ENCODE measurements at regions not wholly inside any gene's neighbourhood (a gene's known extent, or its start where the extent isn't known, plus 50 kb on each side); places are given as distances from the start of the nearest gene placed in this dataset.
"Not testable (repeated sequence)": the region's sequence is repeated elsewhere in the genome, so short reads cannot be mapped to it uniquely, and the experiment has no call there.

- DNase-seq (ENCODE audit: low read depth), result no peak
These were observed 924.4 kb upstream of the NXPH2 start for GRCh38 chr2:139704606-139705005.

- DNase-seq (ENCODE audit: low read depth), result no peak
These were observed 914.1 kb upstream of the NXPH2 start for GRCh38 chr2:139694327-139694726.

GRCh38 chr2:139686205-139686604 lies 906.0 kb upstream of the NXPH2 start:
- no peak for DNase-seq (ENCODE audit: low read depth)

GRCh38 chr2:139685090-139685983 lies 905.1 kb upstream of the NXPH2 start:
- no peak for DNase-seq (ENCODE audit: low read depth)

GRCh38 chr2:139684286-139684860 lies 904.2 kb upstream of the NXPH2 start:
- DNase-seq (ENCODE audit: low read depth), result no peak

GRCh38 chr2:139674577-139674976 lies 894.4 kb upstream of the NXPH2 start:
- DNase-seq (ENCODE audit: low read depth), result no peak

GRCh38 chr2:139673447-139673846 lies 893.3 kb upstream of the NXPH2 start:
- DNase-seq (ENCODE audit: low read depth), result not testable (repeated sequence)

- no peak for DNase-seq (ENCODE audit: low read depth)
These were observed 889.5 kb upstream of the NXPH2 start for GRCh38 chr2:139669675-139670074.

- DNase-seq (ENCODE audit: low read depth), result no peak
These were observed 872.2 kb upstream of the NXPH2 start for GRCh38 chr2:139652385-139652784.

- DNase-seq (ENCODE audit: low read depth), result no peak
These were observed 865.4 kb upstream of the NXPH2 start for GRCh38 chr2:139645617-139646016.

GRCh38 chr2:139643139-139643538 lies 862.9 kb upstream of the NXPH2 start:
- no peak for DNase-seq (ENCODE audit: low read depth)

GRCh38 chr2:139631966-139632365 lies 851.8 kb upstream of the NXPH2 start:
- no peak for DNase-seq (ENCODE audit: low read depth)

GRCh38 chr2:139628931-139629330 lies 848.7 kb upstream of the NXPH2 start:
- DNase-seq (ENCODE audit: low read depth), result no peak

- no peak for DNase-seq (ENCODE audit: low read depth)
These were observed 845.9 kb upstream of the NXPH2 start for GRCh38 chr2:139626128-139626527.

- DNase-seq (ENCODE audit: low read depth), result no peak
These were observed 842.5 kb upstream of the NXPH2 start for GRCh38 chr2:139622691-139623090.

- no peak for DNase-seq (ENCODE audit: low read depth)
These were observed 837.6 kb upstream of the NXPH2 start for GRCh38 chr2:139617747-139618146.

- no peak for DNase-seq (ENCODE audit: low read depth)
These were observed 833.1 kb upstream of the NXPH2 start for GRCh38 chr2:139613264-139613663.

GRCh38 chr2:139610512-139610911 lies 830.3 kb upstream of the NXPH2 start:
- DNase-seq (ENCODE audit: low read depth), result no peak

- no peak for DNase-seq (ENCODE audit: low read depth)
These were observed 828.9 kb upstream of the NXPH2 start for GRCh38 chr2:139609109-139609508.

- no peak for DNase-seq (ENCODE audit: low read depth)
These were observed 825.5 kb upstream of the NXPH2 start for GRCh38 chr2:139605668-139606067.

- DNase-seq (ENCODE audit: low read depth), result no peak
These were observed 820.0 kb upstream of the NXPH2 start for GRCh38 chr2:139600166-139600565.

GRCh38 chr2:139585101-139585500 lies 804.9 kb upstream of the NXPH2 start:
- no peak for DNase-seq (ENCODE audit: low read depth)

GRCh38 chr2:139574371-139574770 lies 794.2 kb upstream of the NXPH2 start:
- DNase-seq (ENCODE audit: low read depth), result no peak
